ENCODE measurements at regions not wholly inside any gene's neighbourhood (a gene's known extent, or its start where the extent isn't known, plus 50 kb on each side); places are given as distances from the start of the nearest gene placed in this dataset.
"Not testable (repeated sequence)": the region's sequence is repeated elsewhere in the genome, so short reads cannot be mapped to it uniquely, and the experiment has no call there.

- H3K27me3 ChIP-seq (ENCODE audit: insufficient read depth, low read length): no peaks in the 10 kb centered on the region
- Mint-ChIP-seq H3K4me3 (ENCODE audit: unreplicated experiment) (no peak overlapping the region), H3K9me3 (ENCODE audit: unreplicated experiment) (peaks cover 17% of the 10 kb centered on the region), H3K27ac (ENCODE audit: unreplicated experiment) (no peak overlapping the region), H3K36me3 (ENCODE audit: low read depth, unreplicated experiment) (no peaks in the 10 kb centered on the region), H3K4me1 (ENCODE audit: low read depth, unreplicated experiment) (no peaks in the 10 kb centered on the region), H3K27me3 (ENCODE audit: low read depth, unreplicated experiment) (no peaks in the 10 kb centered on the region)
- peaks cover 22% of the 10 kb centered on the region for H3K9me3 ChIP-seq (ENCODE audit: insufficient read depth, low read depth, low read length)
- H3K9ac ChIP-seq (ENCODE audit: low read length): no peak overlapping the region
- no peaks in the 10 kb centered on the region for H4K20me1 ChIP-seq (ENCODE audit: insufficient read depth, low read length)
- DNase-seq (ENCODE audit: low read depth) (no peak), FAIRE-seq (no peak)
- no peaks in the 10 kb centered on the region for H3K36me3 ChIP-seq (ENCODE audit: insufficient read depth, low read length)
- TF ChIP-seq CTCF (IDR thresholded peaks at IDR 0.05; ENCODE audit: insufficient read depth, low read depth, low read length) (no peak), EZH2 (IDR thresholded peaks at IDR 0.05; ENCODE audit: insufficient read depth, low read length) (no peak)
- no peak overlapping the region for H3K4me2 ChIP-seq (ENCODE audit: low read length)
- H3K4me3 ChIP-seq (ENCODE audit: insufficient read depth, low read depth, low read length): no peak overlapping the region
- no peaks in the 10 kb centered on the region for H3K4me1 ChIP-seq (ENCODE audit: insufficient read depth, low read length)
- H3K79me2 ChIP-seq (ENCODE audit: insufficient read depth, low read length): no peaks in the 10 kb centered on the region
- H2AFZ ChIP-seq (ENCODE audit: low read depth, low read length): no peak overlapping the region
- no peak overlapping the region for H3K27ac ChIP-seq (ENCODE audit: low read depth, low read length)
Observed at GRCh38 chr7:57201895-57202210, 69.6 kb upstream of the ZNF479 start.

- H3K36me3 ChIP-seq (ENCODE audit: insufficient read depth, low read length): no peaks in the 10 kb centered on the region
- no peak for FAIRE-seq
- H4K20me1 ChIP-seq (ENCODE audit: insufficient read depth, low read length): no peaks in the 10 kb centered on the region
- no peaks in the 10 kb centered on the region for H3K27me3 ChIP-seq (ENCODE audit: insufficient read depth, low read length)
- H3K79me2 ChIP-seq (ENCODE audit: insufficient read depth, low read length): no peaks in the 10 kb centered on the region
- Mint-ChIP-seq H3K9me3 (ENCODE audit: unreplicated experiment) (peaks cover 17% of the 10 kb centered on the region), H3K4me1 (ENCODE audit: low read depth, unreplicated experiment) (no peaks in the 10 kb centered on the region), H3K27ac (ENCODE audit: unreplicated experiment) (no peak overlapping the region), H3K36me3 (ENCODE audit: low read depth, unreplicated experiment) (no peaks in the 10 kb centered on the region), H3K4me3 (ENCODE audit: unreplicated experiment) (no peak overlapping the region), H3K27me3 (ENCODE audit: low read depth, unreplicated experiment) (no peaks in the 10 kb centered on the region)
- H3K4me1 ChIP-seq (ENCODE audit: insufficient read depth, low read length): no peaks in the 10 kb centered on the region
- no peak overlapping the region for H3K9ac ChIP-seq (ENCODE audit: low read length)
- DNase-seq (ENCODE audit: low read depth): no peak
- no peak overlapping the region for H3K4me2 ChIP-seq (ENCODE audit: low read length)
- peaks cover 22% of the 10 kb centered on the region for H3K9me3 ChIP-seq (ENCODE audit: insufficient read depth, low read depth, low read length)
- H2AFZ ChIP-seq (ENCODE audit: low read depth, low read length): no peak overlapping the region
- H3K4me3 ChIP-seq (ENCODE audit: insufficient read depth, low read depth, low read length): no peak overlapping the region
- no peak for TF ChIP-seq CTCF (IDR thresholded peaks at IDR 0.05; ENCODE audit: insufficient read depth, low read depth, low read length)
- no peak overlapping the region for H3K27ac ChIP-seq (ENCODE audit: low read depth, low read length)
Observed at GRCh38 chr7:57202274-57202673, 70.0 kb upstream of the ZNF479 start.

GRCh38 chr7:57203161-57203791 lies 71.0 kb upstream of the ZNF479 start:
- no peak overlapping the region for H3K9ac ChIP-seq (ENCODE audit: low read length)
- no peak overlapping the region for H2AFZ ChIP-seq (ENCODE audit: low read depth, low read length)
- FAIRE-seq (no peak), DNase-seq (ENCODE audit: low read depth) (no peak)
- H3K36me3 Mint-ChIP-seq (ENCODE audit: low read depth, unreplicated experiment): no peaks in the 10 kb centered on the region
- no peaks in the 10 kb centered on the region for H3K27me3 Mint-ChIP-seq (ENCODE audit: low read depth, unreplicated experiment)
- no peaks in the 10 kb centered on the region for H3K4me1 ChIP-seq (ENCODE audit: insufficient read depth, low read length)
- no peak overlapping the region for H3K27ac Mint-ChIP-seq (ENCODE audit: unreplicated experiment)
- H3K79me2 ChIP-seq (ENCODE audit: insufficient read depth, low read length): no peaks in the 10 kb centered on the region
- no peak overlapping the region for H3K4me3 ChIP-seq (ENCODE audit: insufficient read depth, low read depth, low read length)
- H3K4me3 Mint-ChIP-seq (ENCODE audit: unreplicated experiment): no peak overlapping the region
- H3K9me3 Mint-ChIP-seq (ENCODE audit: unreplicated experiment): peaks cover 24% of the 10 kb centered on the region
- no peaks in the 10 kb centered on the region for H3K27me3 ChIP-seq (ENCODE audit: insufficient read depth, low read length)
- H3K4me1 Mint-ChIP-seq (ENCODE audit: low read depth, unreplicated experiment): no peaks in the 10 kb centered on the region
- no peak overlapping the region for H3K27ac ChIP-seq (ENCODE audit: low read depth, low read length)
- TF ChIP-seq CTCF (IDR thresholded peaks at IDR 0.05; ENCODE audit: insufficient read depth, low read depth, low read length) (no peak), EZH2 (IDR thresholded peaks at IDR 0.05; ENCODE audit: insufficient read depth, low read length) (no peak)
- H3K9me3 ChIP-seq (ENCODE audit: insufficient read depth, low read depth, low read length): peaks cover 22% of the 10 kb centered on the region
- H4K20me1 ChIP-seq (ENCODE audit: insufficient read depth, low read length): no peaks in the 10 kb centered on the region
- H3K4me2 ChIP-seq (ENCODE audit: low read length): no peak overlapping the region
- H3K36me3 ChIP-seq (ENCODE audit: insufficient read depth, low read length): no peaks in the 10 kb centered on the region

GRCh38 chr7:57203858-57204257 lies 71.6 kb upstream of the ZNF479 start:
- peaks cover 27% of the 10 kb centered on the region for H3K9me3 Mint-ChIP-seq (ENCODE audit: unreplicated experiment)
- not testable (repeated sequence) for H3K4me1 ChIP-seq (ENCODE audit: insufficient read depth, low read length); H3K36me3 Mint-ChIP-seq (ENCODE audit: low read depth, unreplicated experiment); H3K79me2 ChIP-seq (ENCODE audit: insufficient read depth, low read length); H3K4me3 Mint-ChIP-seq (ENCODE audit: unreplicated experiment); FAIRE-seq; H3K4me2 ChIP-seq (ENCODE audit: low read length); H3K27me3 Mint-ChIP-seq (ENCODE audit: low read depth, unreplicated experiment); H3K36me3 ChIP-seq (ENCODE audit: insufficient read depth, low read length); H2AFZ ChIP-seq (ENCODE audit: low read depth, low read length); DNase-seq (ENCODE audit: low read depth); H3K4me1 Mint-ChIP-seq (ENCODE audit: low read depth, unreplicated experiment); H3K4me3 ChIP-seq (ENCODE audit: insufficient read depth, low read depth, low read length); H3K27ac Mint-ChIP-seq (ENCODE audit: unreplicated experiment); H3K27ac ChIP-seq (ENCODE audit: low read depth, low read length); H3K27me3 ChIP-seq (ENCODE audit: insufficient read depth, low read length); H3K9ac ChIP-seq (ENCODE audit: low read length); H4K20me1 ChIP-seq (ENCODE audit: insufficient read depth, low read length)
- H3K9me3 ChIP-seq (ENCODE audit: insufficient read depth, low read depth, low read length): peaks cover 22% of the 10 kb centered on the region
